DND-41 (cell line): ENCODE measurements at regions not wholly inside any gene's neighbourhood (a gene's known extent, or its start where the extent isn't known, plus 50 kb on each side); places are given as distances from the start of the nearest gene placed in this dataset.

Source experiments
- ATAC-seq: fragments of 200-7000 bp; cut with Tn5 transposase; 3 replicates; pipeline ENCODE4 v1.9.1; 2021; ENCODE audit warnings: low read depth; ENCODE audit not compliant: insufficient read depth
- DNase-seq: peaks from one replicate; pipeline ENCODE4 v3.0.0-alpha.2; 2020
- H2AFZ ChIP-seq: 2 replicates; pipeline ENCODE4 v1.6.0; 2012; ENCODE audit warnings: low read depth, low read length
- H3K27ac ChIP-seq: 2 replicates; pipeline ENCODE4 v1.5.1; 2012; ENCODE audit warnings: low read length, inconsistent platforms
- H3K27me3 ChIP-seq: fragments of 200-600 bp; sonication (generic); 2 replicates; pipeline ENCODE4 v1.6.0; 2012; ENCODE audit warnings: low read length, mild to moderate bottlenecking, inconsistent platforms; ENCODE audit not compliant: insufficient read depth, poor library complexity
- H3K36me3 ChIP-seq: 2 replicates; pipeline ENCODE4 v1.5.1; 2012; ENCODE audit warnings: low read length, inconsistent platforms; ENCODE audit not compliant: insufficient read depth
- H3K4me1 ChIP-seq: 2 replicates; pipeline ENCODE4 v1.5.1; 2012; ENCODE audit warnings: mild to moderate bottlenecking, low read length; ENCODE audit not compliant: insufficient read depth
- H3K4me2 ChIP-seq: 2 replicates; pipeline ENCODE4 v1.6.0; 2012; ENCODE audit warnings: mild to moderate bottlenecking, moderate library complexity, low read length, inconsistent platforms; ENCODE audit not compliant: insufficient read depth
- H3K4me3 ChIP-seq, 2 experiments: fragments of 200-600 bp in 1 of 2; shearing (Covaris generic) in 1 of 2; 2 replicates each; pipeline ENCODE4 v1.5.1; 2012 to 2016; ENCODE audit warnings: inconsistent platforms in 2 of 2, low read length in 2 of 2, mild to moderate bottlenecking in 2 of 2, low read depth in 1 of 2, moderate library complexity in 1 of 2
- H3K79me2 ChIP-seq: 2 replicates; pipeline ENCODE4 v1.6.0; 2012; ENCODE audit warnings: low read length, inconsistent platforms; ENCODE audit not compliant: insufficient read depth
- H3K9ac ChIP-seq: 2 replicates; pipeline ENCODE4 v1.6.0; 2012; ENCODE audit warnings: low read depth, mild to moderate bottlenecking, inconsistent platforms, low read length, moderate library complexity
- H3K9me3 ChIP-seq: 2 replicates; pipeline ENCODE4 v1.5.1; 2012; ENCODE audit warnings: low read length, moderate library complexity, mild to moderate bottlenecking, inconsistent platforms; ENCODE audit not compliant: insufficient read depth, severe bottlenecking
- H4K20me1 ChIP-seq: 2 replicates; pipeline ENCODE4 v1.6.0; 2012; ENCODE audit warnings: low read length; ENCODE audit not compliant: insufficient read depth
- EZH2 ChIP-seq: IDR thresholded peaks from 3 replicates; pipeline ENCODE4 v1.6.1; 2012; ENCODE audit warnings: borderline replicate concordance, low read depth, mild to moderate bottlenecking, moderate library complexity, low read length, inconsistent platforms; ENCODE audit not compliant: severe bottlenecking
- TF ChIP-seq, protein P1 (sequence below): IDR thresholded peaks from 2 replicates; pipeline ENCODE4 v1.5.1; 2012; ENCODE audit warnings: borderline replicate concordance, low read length, moderate library complexity, mild to moderate bottlenecking; ENCODE audit not compliant: poor library complexity, severe bottlenecking; ENCODE audit errors: extremely low read depth

DNA sequence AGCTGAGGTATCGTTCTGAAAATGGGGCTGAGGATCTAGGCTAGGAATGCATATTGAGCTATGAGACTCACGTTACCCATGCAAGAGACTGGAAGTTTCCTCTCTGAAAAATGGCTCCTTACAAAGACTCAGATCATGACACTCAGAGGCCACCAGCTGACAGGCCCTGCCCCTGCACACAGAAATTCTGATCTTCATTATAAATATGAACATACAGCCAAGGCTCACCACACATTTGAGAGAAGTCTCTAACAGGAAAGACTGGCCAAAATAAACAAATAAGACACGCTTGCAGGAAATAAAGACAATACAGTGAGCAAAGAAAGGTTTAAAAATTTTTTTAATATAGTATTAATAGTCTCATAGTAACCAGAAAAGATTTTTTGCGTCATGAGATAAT lies 365.9 kb downstream of the NFIB start:
- DNase-seq (no peak), ATAC-seq (no peak)
- Histone ChIP-seq H3K79me2 (no peaks in the 10 kb centered on the region), H3K27ac (no peak overlapping the region), H4K20me1 (no peaks in the 10 kb centered on the region), H3K4me1 (no peaks in the 10 kb centered on the region), H3K36me3 (no peaks in the 10 kb centered on the region), H3K4me3 (no peak overlapping the region), H3K4me2 (no peak overlapping the region), H3K9me3 (no peaks in the 10 kb centered on the region), H2AFZ (no peak overlapping the region), H3K27me3 (no peaks in the 10 kb centered on the region), H3K9ac (no peak overlapping the region)
- no peak for TF ChIP-seq EZH2
- TF ChIP-seq, protein P1, sequence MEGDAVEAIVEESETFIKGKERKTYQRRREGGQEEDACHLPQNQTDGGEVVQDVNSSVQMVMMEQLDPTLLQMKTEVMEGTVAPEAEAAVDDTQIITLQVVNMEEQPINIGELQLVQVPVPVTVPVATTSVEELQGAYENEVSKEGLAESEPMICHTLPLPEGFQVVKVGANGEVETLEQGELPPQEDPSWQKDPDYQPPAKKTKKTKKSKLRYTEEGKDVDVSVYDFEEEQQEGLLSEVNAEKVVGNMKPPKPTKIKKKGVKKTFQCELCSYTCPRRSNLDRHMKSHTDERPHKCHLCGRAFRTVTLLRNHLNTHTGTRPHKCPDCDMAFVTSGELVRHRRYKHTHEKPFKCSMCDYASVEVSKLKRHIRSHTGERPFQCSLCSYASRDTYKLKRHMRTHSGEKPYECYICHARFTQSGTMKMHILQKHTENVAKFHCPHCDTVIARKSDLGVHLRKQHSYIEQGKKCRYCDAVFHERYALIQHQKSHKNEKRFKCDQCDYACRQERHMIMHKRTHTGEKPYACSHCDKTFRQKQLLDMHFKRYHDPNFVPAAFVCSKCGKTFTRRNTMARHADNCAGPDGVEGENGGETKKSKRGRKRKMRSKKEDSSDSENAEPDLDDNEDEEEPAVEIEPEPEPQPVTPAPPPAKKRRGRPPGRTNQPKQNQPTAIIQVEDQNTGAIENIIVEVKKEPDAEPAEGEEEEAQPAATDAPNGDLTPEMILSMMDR = no peak

DNA sequence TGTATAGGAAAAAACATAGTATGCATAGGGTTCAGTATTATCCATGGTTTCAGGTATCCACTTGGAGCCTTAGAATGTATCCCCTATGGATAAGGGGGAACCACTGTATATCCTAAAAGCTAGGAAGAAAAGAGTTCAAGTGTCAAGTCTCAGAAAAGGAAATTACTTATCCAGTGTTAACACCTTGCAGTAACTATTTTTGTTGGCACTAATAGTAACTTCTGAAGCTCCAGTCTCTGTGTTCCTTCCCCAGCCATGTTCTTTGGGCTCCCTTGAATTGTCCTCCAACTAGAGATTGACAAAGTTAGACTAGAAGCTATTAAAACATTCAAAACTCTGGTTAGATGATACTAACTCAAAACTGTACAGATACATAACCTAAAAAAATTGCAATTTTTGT lies 370.8 kb downstream of the NFIB start:
- DNase-seq (no peak), ATAC-seq (no peak)
- H3K4me3 ChIP-seq = no peak overlapping the region
- TF ChIP-seq, protein P1 = no peak
- TF ChIP-seq EZH2 = no peak
- H3K4me1 ChIP-seq = no peaks in the 10 kb centered on the region
- H3K27ac ChIP-seq = no peak overlapping the region
- no peak overlapping the region for H2AFZ ChIP-seq
- no peaks in the 10 kb centered on the region for H3K9me3 ChIP-seq
- no peaks in the 10 kb centered on the region for H3K36me3 ChIP-seq
- no peak overlapping the region for H3K9ac ChIP-seq
- no peak overlapping the region for H3K4me2 ChIP-seq
- no peaks in the 10 kb centered on the region for H3K27me3 ChIP-seq
- H4K20me1 ChIP-seq = no peaks in the 10 kb centered on the region
- no peaks in the 10 kb centered on the region for H3K79me2 ChIP-seq

DNA sequence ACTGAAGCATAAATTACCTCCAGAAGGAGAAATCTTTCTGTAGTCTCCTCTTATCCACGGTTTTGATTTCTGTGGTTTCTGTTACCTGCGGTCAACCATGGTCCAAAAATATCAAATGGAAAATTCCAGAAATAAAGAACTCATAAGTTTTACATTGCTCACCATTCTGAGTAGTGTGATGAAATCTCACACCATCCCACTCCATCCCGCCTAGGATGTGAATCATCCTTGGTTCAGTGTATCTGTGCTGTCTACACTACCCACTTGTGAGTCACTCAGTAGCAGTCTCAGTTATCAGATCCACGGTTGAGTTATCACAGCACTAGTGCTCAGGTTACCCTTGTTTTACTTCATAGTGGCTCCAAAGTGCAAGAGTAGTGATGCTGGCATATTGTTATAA lies 371.2 kb downstream of the NFIB start:
- no peak overlapping the region for H3K9ac ChIP-seq

More for the DNA sequence above, 371.2 kb downstream of the NFIB start:
- Histone ChIP-seq H3K27ac (no peak overlapping the region), H3K9me3 (no peaks in the 10 kb centered on the region), H2AFZ (no peak overlapping the region), H4K20me1 (no peaks in the 10 kb centered on the region), H3K27me3 (no peaks in the 10 kb centered on the region), H3K79me2 (no peaks in the 10 kb centered on the region), H3K4me3 (no peak overlapping the region), H3K4me1 (no peaks in the 10 kb centered on the region), H3K36me3 (no peaks in the 10 kb centered on the region), H3K4me2 (no peak overlapping the region)
- TF ChIP-seq, protein P1 = no peak
- TF ChIP-seq EZH2 = no peak
- ATAC-seq (no peak), DNase-seq (no peak)
